GM19395 (cell line): ENCODE measurements at regions not wholly inside any gene's neighbourhood (a gene's known extent, or its start where the extent isn't known, plus 50 kb on each side); places are given as distances from the start of the nearest gene placed in this dataset.
"Not testable (repeated sequence)": the region's sequence is repeated elsewhere in the genome, so short reads cannot be mapped to it uniquely, and the experiment has no call there.

ENCODE experiments used
- ATAC-seq: cut with Tn5 transposase; IDR thresholded peaks from one replicate; pipeline ENCODE4 v1.9.1; 2021; ENCODE audit warnings: mild to moderate bottlenecking, moderate library complexity; ENCODE audit not compliant: unreplicated experiment

DNA sequence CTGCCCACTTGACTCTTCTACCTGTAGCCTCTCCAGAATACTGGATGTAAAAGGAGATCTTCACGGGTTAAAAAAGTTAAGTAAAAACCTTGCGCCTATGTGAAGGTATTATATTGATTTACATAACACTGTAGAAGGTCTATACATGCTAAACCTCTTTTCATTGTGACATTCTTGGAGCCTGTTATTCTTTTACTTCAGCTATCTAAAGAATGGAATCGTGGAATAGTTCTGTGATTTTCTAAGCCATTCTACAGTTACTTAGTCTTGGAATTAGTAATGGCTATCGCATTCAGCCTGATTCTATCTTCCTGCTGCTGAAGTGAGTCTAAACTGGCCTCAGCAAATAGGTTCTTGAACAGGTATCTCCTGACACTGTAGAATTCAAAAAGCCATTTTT lies 430.0 kb upstream of the DPH6 start:
- ATAC-seq, result no peak

DNA sequence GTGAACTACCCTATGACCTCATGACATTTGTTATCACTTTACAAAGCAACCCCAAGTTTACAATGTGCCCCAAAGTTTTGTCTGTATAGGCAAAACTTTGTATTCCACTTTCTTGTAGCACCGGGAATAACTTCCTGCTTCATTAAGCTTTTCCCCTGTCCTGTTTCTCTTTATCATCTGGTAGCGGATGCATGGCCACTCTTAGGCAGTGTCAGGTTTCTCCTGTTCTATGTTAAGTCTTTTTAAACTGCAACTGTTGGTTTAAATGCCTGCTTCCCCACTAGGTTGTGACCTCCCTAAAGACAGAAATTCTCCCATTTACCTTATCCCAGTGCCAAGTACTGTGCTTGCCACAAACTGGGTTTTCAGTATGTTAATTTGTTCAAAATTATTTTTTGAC lies 433.6 kb upstream of the DPH6 start:
- ATAC-seq, result no peak

DNA sequence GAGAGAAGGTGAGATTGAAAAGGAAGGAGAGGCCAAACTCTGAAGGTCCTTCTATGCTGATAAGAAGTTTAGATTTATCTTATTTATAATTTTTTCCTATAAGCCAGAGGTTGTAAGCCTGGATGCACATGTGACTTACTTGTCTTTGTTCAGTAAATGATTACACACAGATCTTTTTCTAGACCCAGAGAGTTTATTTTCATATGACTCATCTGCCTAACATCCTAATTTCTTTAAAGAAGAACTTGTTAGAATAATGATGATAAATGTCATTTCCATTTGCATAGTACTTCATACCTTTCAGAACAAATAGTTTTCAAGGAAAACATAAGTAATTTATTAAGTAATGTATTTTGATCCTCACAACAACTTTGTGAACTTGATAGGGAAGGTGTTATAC lies 434.8 kb upstream of the DPH6 start:
- ATAC-seq, result no peak

DNA sequence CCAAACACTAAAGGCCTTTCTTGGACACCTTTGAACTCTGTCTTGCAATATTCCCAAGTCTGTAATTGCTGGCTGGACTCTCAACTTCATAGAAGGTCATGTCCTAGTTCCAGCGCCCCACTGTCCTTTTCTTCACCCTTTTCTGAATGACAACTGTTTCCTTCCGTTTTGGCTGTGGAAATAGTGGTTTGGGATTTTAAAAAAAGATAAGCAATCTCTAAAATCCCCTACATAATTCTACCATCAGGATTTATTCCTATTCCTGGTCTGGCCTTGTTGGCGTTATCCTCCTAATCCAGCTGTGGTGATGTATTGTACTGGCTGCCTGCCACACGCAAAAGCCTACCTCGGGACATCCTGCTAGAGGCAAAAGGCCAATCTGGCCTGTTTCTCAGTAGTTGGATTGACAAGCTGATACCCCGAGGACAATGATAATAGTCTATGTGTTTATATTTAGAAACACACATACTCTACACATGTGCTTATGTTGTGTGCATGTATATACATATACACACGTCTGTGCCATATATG lies 440.3 kb upstream of the DPH6 start:
- ATAC-seq, result no peak

DNA sequence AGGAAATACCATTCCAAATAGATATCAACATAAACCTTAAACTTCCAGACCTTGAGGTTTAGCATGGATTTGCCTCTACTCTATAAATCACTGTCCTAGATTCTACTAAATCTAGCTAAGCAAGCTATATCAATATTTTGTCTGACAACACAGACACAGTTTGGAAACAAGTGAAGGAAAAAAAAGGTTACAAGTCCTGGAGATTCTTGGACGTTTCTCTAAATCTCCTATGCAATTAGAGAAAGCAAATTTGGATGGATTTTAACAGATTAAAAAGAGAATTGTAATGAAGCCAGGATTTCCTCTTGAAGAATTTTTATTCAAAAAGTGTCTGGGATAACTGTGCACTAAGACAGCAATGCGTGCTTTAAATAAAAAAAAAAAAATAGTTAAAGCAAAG lies 441.1 kb upstream of the DPH6 start:
- no peak for ATAC-seq

DNA sequence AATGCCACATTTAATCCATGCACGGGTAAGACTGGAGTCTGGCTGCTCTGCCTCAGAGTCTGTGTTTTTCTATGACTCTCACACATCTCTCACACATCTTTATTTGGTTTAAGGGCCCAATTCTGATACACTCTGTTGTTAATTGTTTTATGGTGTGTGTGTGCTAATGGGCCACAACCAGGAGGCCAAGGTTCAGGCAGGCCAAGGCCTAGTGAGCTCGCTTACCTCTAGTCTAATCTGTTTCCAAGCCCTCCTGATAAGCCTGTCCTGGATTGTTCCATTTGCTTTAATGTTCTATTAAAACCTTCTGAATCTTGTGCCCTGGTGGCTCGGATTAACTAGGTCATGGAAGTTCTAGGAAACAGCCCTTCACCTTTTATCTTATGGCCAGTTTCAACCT lies 445.4 kb upstream of the DPH6 start:
- no peak for ATAC-seq

DNA sequence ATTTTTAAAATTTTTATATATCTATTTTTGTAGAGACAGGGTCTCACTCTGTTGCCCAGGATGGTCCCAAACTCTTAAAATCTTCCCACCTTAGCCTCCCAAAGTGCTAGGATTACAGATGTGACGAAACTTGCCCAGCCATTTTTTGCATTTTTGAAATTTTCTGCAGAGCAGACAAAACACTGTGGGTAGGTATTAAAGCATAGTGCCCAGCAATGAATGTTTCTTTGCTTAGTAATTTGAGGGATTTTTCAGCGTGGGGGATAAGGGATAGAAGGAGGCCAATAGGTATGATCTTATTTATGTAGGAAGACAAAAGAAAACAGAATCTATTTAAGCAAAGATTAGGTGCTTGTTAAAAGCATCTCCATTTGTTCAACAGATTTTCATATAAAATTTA lies 446.8 kb upstream of the DPH6 start:
- ATAC-seq, result no peak

DNA sequence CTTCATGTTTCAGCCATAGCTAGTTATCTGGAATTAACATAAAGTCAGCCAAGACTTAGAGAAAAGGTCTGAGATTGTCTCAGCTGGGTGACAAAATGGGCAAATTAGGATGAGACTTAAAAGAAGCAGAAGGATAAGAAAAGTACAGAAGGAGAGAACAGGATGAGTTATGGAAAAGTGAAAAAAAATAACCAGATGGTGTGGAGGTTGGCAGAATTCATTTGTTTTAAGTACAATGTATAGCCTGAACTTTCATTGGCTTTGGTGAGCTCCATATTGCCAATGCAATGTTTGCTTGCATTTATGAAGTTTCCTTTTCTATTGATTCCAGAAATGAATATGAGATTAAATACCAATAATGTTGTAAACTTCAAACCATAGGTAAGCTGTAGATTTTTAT lies 447.2 kb upstream of the DPH6 start:
- ATAC-seq, result no peak

DNA sequence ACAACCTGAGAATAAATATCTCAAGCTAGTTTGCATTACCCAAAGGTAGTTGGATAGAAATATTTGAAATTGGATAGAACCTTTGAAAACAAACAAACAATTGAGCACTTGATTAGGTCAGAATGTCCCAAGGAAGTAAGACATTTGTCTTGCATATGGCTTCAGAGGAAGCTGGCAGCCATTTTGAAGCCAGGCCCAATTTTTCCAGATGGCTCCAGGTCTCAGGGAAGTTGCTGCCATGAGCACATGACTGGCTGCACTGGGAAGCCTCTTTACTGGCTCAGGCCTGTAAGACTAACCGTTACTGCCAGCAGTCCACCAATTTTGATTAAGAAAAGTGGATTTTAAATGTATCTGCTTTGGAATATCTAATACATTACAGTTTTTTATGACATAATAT lies 448.9 kb upstream of the DPH6 start:
- no peak for ATAC-seq

DNA sequence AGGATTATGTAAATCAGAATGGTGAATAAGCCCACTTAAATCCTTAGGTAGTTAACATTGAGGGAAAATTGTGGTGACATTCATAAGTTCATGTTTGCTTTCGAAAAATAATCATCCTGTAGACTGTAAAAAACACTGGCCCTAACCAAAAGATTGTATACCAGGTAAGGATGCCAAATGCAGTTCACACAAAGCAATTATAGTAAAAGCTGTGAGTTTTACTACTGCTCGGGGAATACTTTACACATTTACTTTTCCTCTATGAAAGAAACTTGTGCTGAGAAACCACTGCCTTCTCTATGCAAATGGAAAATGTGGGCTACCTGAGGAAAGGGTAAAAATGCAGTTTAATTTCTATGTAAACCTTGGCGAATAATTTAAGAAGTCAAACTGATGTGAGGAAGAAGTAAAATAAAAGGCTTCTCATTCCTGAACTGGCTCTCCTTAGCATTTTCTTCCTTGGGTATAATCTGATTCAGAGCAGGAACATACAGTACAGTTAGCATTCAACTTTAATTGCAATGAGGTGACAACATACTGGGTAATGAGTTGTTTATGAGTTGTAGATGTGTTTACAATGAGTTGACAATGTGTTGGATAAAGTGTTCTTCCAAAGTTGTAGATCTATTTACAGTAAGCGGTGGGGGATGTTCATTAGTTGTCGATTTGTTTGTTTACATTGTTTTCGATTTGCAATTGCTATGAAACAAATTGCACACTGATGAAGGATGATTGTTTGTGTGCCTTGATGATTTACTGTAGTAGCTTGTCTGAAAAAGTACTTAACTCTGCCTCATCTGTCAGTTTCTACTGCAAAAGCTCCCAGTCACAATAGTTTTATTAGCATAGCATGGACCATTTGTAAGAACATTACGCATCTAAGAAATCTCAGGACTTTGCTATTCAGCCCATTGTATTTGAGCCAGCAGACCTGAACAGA lies 453.0 kb upstream of the DPH6 start:
- ATAC-seq, result no peak

DNA sequence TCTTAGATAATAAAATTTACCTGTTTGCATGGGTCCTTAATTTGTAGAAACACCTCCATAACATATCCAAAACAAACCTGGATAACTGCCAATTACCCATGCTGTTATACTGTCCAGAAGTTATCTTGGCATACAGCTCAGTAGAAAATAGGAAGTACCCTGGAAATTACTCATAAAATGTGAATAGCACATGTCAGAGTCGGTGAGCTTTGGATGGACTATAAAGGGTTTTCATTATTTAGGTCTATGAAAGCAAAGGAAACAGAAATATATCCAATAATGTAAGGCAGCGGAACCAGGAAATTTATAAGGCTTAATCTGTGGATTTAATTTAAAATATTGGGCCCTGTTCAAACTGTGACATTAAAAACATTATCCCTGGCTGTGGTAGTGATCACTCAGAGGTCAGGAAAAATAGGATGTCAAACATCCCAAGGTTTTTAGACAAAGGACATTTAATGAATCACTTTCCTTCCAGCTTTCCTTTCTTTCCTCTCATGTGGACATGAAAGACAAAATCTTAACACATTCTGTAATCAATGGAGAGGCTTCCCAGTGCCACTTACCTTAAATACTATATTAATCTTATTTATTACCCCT lies 459.0 kb upstream of the DPH6 start:
- ATAC-seq, result no peak

DNA sequence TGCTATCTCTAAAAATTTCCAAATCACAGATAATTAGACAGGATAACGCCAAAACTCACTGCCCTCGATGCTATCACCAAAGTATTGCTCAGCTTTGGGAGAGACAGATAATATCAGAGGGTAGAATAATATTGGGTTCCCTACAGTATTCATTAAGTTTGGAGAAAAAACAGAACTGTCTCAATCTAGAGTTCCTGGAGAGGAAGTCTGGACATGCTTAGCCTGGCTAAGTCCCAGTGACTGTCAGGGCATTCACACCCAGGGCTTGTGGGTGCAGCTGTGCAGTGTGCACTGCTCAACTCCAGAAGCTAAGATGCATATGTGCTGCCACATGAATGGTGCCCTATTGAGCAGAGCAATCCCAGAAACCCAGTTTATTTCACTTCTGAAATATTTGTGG lies 459.6 kb upstream of the DPH6 start:
- no peak for ATAC-seq

DNA sequence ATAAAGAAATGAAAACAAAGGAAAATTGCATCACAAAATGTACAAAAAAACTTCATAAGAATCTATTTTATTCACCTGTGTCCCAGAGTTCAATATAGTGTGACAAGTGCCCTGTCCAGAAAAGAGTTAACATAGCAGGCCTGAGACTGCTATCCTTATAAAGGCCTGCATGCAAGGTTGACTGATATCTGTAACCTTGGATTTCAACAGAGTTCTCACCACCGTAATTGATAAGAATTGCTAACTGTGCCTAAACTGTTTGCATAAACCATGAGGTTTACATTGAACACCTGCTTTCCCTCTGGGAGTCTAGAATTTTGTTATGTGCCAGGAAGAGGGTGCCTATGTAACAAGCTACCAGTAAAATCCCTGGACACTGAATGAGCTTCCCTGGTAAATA lies 461.7 kb upstream of the DPH6 start:
- ATAC-seq, result no peak

DNA sequence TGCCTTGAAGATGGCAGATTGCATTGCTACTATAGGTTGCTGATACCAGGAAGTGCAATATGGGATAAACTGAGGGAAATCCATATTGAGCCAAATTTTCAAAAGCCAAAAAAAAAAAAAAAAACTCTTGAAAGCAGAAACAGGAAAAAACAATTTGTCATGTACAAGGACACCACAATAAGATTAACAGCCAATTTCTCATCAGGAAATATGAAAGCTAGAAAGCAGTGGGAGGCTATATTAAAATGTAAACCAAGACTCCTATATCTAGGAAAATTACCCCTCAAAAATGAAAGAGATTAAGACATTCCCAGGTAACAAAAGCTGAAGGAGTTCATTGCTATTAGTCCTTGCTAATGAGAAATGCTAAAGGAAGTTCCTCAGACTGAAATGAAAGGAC lies 462.8 kb upstream of the DPH6 start:
- ATAC-seq, result no peak

DNA sequence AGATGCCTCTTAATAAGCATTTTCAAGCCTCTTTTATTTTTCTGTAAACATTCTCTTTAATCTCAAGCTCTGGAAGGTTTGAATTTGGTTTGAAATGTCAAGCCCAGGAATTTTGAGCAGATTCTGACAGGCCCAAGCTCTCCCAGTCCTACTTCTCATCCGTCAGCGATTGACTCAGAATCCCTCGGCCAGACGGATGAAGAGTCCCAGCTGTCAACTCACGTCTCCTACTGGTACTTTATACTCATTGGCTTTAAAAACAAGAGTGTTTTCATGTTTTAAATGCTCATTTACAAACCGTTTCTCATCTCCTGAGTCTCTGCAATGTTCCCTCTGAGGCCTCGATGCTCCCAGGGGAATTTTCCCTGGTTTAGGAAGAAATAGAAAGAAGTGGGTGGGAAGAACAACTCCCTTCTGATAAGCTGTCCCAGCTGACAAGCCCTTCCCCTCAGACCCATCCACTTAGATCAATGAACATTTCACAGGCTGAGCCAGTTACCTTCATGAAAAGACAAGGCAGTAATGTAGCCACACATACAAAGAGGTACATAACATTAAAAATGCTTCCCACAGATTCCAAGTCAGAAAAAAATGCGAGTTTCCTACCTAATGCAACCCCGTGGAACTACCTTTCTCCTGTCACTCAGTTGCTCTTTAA lies 478.2 kb upstream of the DPH6 start:
- no peak for ATAC-seq

DNA sequence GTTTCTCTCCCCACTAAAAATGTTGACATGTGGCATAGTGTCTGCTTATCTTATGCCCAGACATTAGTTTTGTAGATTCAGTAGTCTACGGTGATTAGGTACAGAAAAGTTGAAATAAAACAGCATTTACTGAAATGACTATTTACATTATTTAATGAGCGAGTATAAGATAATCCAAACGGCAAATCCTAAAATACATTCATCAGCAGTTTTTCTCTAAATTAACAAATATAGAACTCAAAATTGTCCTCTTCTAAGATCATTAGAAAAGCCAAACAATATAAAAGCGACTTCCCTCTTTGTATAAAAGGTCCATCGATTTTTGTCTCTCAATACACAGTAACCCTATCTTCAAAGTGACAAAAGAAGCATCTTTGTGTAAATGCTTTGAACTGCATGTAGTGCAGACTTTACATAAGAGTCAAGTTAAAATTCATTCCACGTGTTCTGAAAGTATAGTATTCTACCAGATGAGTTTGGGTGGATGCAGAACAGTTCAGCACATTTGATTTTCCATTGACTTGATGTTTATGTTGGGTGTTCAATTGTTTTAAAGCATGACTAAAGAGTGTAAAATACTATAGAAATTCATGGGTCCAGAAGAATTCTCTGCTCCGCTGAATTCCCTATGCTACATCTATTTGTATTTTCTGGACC lies 480.8 kb upstream of the DPH6 start:
- ATAC-seq, result no peak

DNA sequence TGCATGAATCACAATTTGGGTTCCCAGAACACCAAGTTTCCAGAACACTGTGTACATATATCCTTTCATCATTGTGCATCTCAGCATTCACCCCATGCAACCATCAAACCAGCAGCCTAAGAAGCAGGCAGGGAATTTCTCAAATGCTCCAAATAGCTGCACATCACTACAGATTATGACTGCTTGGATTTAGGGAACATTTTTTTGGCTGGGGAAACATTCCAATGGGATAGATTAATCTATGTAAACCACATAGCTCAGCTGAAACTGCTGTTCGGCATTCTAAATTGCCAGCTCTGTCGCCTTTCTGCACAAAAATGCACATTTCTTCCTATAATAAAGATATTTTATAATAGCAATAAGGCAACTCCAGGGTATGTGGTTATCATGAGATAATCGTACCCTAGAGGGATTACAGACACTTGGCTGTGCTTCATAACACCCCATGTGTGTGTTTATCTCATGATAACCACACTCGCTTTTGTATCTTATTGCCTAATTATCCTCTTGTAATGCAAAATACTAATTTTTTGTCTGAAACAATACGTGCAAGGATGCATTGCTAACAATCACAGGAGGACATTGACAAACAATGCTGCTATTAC lies 483.7 kb upstream of the DPH6 start:
- ATAC-seq, result no peak

DNA sequence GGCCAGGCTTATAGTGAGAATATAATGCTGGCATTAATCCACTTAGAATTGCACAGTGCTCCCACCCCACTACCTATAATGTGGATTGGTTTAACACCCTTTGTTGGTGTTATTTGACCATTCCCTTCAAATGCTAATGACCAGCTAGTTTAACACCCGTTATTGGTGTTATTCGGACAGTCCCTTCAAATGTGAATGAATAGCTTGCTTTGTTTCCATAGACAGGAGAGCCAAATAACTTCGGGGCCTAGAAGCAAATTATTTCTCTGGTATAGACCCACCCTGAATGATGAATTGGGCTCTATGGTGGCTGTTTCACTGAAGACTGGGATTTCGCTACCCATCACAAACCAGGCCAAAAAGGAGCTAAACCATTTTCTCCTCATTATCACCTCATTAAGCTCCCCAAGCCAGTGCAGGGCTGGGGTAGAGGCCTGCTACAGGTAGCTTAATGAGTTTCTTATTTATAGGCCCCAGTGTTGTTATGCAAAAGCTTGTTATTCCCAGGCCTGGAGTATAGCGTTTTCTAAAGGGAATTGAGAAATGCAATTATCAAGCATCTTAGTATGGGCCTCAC lies 494.1 kb upstream of the DPH6 start:
- ATAC-seq, result no peak

DNA sequence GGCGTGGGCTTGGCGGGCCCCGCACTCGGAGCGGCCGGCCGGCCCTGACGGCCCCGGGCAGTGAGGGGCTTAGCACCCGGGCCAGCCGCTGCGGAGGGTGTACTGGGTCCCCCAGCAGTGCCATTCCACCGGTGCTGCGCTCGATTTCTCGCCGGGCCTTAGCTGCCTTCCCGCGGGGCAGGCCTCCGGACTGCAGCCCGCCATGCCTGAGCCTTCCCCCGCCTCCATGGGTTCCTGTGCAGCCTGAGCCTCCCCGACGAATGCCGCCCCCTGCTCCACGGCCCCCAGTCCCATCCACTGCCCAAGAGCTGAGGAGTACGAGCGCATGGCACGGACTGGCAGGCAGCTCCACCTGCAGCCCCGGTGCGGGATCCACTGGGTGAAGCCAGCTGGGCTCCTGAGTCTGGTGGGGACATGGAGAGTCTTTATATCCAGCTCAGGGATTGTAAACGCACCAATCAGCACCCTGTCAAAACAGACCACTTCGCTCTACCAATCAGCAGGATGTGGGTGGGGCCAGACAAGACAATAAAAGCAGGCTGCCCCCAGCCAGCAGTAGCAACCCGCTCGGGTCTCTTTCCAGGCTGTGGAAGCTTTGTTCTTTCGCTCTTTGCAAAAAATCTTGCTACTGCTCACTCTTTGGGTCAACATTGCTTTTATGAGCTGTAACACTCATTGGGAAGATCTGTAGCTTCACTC lies 501.2 kb upstream of the DPH6 start:
- ATAC-seq, result not testable (repeated sequence)

DNA sequence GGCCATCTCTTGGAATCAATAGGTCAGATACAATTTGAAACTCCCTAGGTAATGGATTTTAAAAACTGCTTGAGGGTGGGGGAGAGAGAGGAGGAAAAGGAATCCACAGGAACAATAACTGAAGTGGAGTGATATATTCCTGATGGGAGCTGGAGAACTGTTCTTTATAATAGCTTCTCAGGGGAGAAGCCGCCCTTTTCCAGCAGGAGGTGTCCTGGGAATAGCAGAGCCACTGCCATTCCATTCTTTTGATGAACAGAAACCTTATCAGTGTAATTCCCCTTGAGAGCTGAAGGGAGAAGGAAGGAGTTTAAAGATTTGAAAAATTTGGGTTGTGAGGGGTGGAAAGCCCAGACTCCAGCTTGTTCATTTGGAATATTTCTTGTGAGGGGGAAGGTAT lies 504.9 kb upstream of the DPH6 start:
- ATAC-seq, result no peak
